Esophagus squamous epithelium (tissue), 4 donors: ENCODE measurements at regions not wholly inside any gene's neighbourhood (a gene's known extent, or its start where the extent isn't known, plus 50 kb on each side); places are given as distances from the start of the nearest gene placed in this dataset.
"Not testable (repeated sequence)": the region's sequence is repeated elsewhere in the genome, so short reads cannot be mapped to it uniquely, and the experiment has no call there.

Experiments
- POLR2A ChIP-seq, 4 donors: fragments of 450-650 bp; IDR thresholded peaks; one replicate each; pipeline ENCODE4 v1.6.1; 2017; ENCODE audit warnings: antibody characterized with exemption in 4 of 4, mild to moderate bottlenecking in 4 of 4, moderate library complexity in 3 of 4
- TF ChIP-seq, protein P1 (sequence below), 6 experiments: fragments of 450-650 bp in 4 of 6; fragments of 200-600 bp in 2 of 6; sonication (generic) in 2 of 6; IDR thresholded peaks; one replicate each; pipeline ENCODE4 v1.5.1; 2016 to 2019; ENCODE audit warnings: antibody characterized with exemption in 6 of 6, mild to moderate bottlenecking in 4 of 6, moderate library complexity in 4 of 6

DNA sequence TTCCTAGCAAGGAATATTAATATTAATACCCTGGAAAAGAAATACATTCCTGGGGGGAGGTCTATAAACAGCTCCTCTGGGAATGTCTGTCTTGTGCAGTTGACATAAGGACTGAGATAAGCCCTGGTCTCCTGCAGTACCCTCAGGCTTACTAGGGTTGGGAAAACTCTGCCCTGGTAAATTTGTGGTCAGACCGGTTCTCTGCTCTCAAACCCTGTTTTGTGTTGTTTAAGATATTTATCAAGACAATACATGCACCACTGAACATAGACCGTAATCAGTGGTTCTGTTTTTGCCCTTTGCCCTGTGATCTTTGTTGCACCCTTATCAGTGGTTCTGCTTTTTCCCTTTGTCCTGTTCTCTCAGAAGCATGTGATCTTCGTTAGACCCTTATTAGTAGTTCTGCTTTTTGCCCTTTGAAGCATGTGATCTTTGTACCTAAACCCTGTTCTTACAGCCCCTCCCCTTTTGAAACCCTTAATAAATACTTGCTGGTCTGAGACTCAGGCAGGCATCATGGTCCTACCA is 112.3 kb upstream of the CRBN start:
- TF ChIP-seq, protein P1, sequence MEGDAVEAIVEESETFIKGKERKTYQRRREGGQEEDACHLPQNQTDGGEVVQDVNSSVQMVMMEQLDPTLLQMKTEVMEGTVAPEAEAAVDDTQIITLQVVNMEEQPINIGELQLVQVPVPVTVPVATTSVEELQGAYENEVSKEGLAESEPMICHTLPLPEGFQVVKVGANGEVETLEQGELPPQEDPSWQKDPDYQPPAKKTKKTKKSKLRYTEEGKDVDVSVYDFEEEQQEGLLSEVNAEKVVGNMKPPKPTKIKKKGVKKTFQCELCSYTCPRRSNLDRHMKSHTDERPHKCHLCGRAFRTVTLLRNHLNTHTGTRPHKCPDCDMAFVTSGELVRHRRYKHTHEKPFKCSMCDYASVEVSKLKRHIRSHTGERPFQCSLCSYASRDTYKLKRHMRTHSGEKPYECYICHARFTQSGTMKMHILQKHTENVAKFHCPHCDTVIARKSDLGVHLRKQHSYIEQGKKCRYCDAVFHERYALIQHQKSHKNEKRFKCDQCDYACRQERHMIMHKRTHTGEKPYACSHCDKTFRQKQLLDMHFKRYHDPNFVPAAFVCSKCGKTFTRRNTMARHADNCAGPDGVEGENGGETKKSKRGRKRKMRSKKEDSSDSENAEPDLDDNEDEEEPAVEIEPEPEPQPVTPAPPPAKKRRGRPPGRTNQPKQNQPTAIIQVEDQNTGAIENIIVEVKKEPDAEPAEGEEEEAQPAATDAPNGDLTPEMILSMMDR (IDR thresholded peaks at IDR 0.05) = not testable (repeated sequence)
- TF ChIP-seq POLR2A (IDR thresholded peaks at IDR 0.05) = not testable (repeated sequence)
